B cell (primary cell): ENCODE measurements at regions not wholly inside any gene's neighbourhood (a gene's known extent, or its start where the extent isn't known, plus 50 kb on each side); places are given as distances from the start of the nearest gene placed in this dataset.

Source experiments
- ATAC-seq: fragments of 200-7000 bp; cut with Tn5 transposase; one replicate; pipeline ENCODE4 v1.10.0; 2021; ENCODE audit warnings: low read depth, mild to moderate bottlenecking, moderate number of reproducible peaks, moderate library complexity
- CTCF ChIA-PET: fragments of 350-600 bp; sonication (Branson Sonifier 250); formaldehyde crosslinking; loops from one replicate; lab custom pipeline; 2021; ENCODE audit warnings: antibody characterized with exemption, inconsistent platforms; lab: Charles Lee
- POLR2A ChIA-PET: fragments of 350-600 bp; sonication (Branson Sonifier 250); formaldehyde crosslinking; loops from one replicate; lab custom pipeline; 2021; ENCODE audit warnings: antibody characterized with exemption; lab: Charles Lee
- DNase-seq: peaks from one replicate; pipeline ENCODE4 v3.0.0; 2013
- H2AFZ ChIP-seq: 2 replicates; pipeline ENCODE4 v1.6.1; 2012; ENCODE audit warnings: mild to moderate bottlenecking, low read depth, low read length; ENCODE audit not compliant: insufficient read depth, poor library complexity, severe bottlenecking
- H3K27ac ChIP-seq, 2 donors: 1 replicate in 1 of 2; 2 replicates in 1 of 2; pipeline ENCODE4 v1.5.1; 2012 to 2013; ENCODE audit warnings: low read length in 2 of 2, mild to moderate bottlenecking in 2 of 2, moderate library complexity in 1 of 2
- H3K27me3 ChIP-seq, 4 experiments: fragments of 200-600 bp in 1 of 4; sonication (generic) in 1 of 4; replicated peaks in 1 of 4; 1 replicate in 2 of 4; 2 replicates in 2 of 4; pipeline versions ENCODE4 v1.6.1 to v1.7.0; 2013 to 2016; ENCODE audit warnings: low read length in 3 of 4, mild to moderate bottlenecking in 2 of 4, mixed read lengths in 1 of 4, moderate library complexity in 1 of 4; ENCODE audit not compliant: insufficient read depth in 4 of 4, control insufficient read depth in 3 of 4; ENCODE audit errors: control extremely low read depth in 1 of 4
- H3K36me3 ChIP-seq, 2 experiments: replicated peaks in 1 of 2; 1 replicate in 1 of 2; 2 replicates in 1 of 2; pipeline versions ENCODE4 v1.6.1 to v1.7.1; 2013; ENCODE audit warnings: low read length in 1 of 2; ENCODE audit not compliant: insufficient read depth in 2 of 2, control insufficient read depth in 1 of 2; ENCODE audit errors: control extremely low read depth in 1 of 2, extremely low read depth in 1 of 2
- H3K4me1 ChIP-seq, 2 donors: fragments of 200-600 bp in 1 of 2; sonication (generic) in 1 of 2; 1 replicate in 1 of 2; 2 replicates in 1 of 2; pipeline versions ENCODE4 v1.5.1 to v1.6.1; 2013 to 2017; ENCODE audit warnings: low read length in 2 of 2; ENCODE audit not compliant: control insufficient read depth in 2 of 2, insufficient read depth in 2 of 2
- H3K4me2 ChIP-seq: replicated peaks from 2 replicates; pipeline ENCODE3; 2012; ENCODE audit warnings: mild to moderate bottlenecking, low read depth, low read length; ENCODE audit not compliant: poor library complexity, severe bottlenecking
- H3K4me3 ChIP-seq, 5 experiments: fragments of 200-600 bp in 1 of 5; sonication (generic) in 1 of 5; 1 replicate in 3 of 5; 2 replicates in 2 of 5; pipeline versions ENCODE4 v1.5.1 to v1.7.0; 2011 to 2016; ENCODE audit warnings: low read length in 4 of 5, mild to moderate bottlenecking in 4 of 5, low read depth in 2 of 5, control low read depth in 1 of 5, moderate library complexity in 1 of 5; ENCODE audit not compliant: insufficient read depth in 1 of 5; ENCODE audit errors: control extremely low read depth in 1 of 5, extremely low read depth in 1 of 5
- H3K79me2 ChIP-seq: fragments of 200-600 bp; sonication (generic); one replicate; pipeline ENCODE4 v1.6.0; 2016; ENCODE audit warnings: low read length; ENCODE audit not compliant: control insufficient read depth, insufficient read depth
- H3K9ac ChIP-seq: fragments of 200-600 bp; sonication (generic); 2 replicates; pipeline ENCODE4 v1.6.1; 2017; ENCODE audit warnings: mild to moderate bottlenecking, low read length, moderate library complexity
- H3K9me3 ChIP-seq, 3 donors: one replicate each; pipeline versions ENCODE4 v1.6.1 to v1.7.1; 2013; ENCODE audit warnings: low read length in 2 of 3; ENCODE audit not compliant: control insufficient read depth in 2 of 3, insufficient read depth in 1 of 3; ENCODE audit errors: control extremely low read depth in 1 of 3
- H4K20me1 ChIP-seq: 2 replicates; pipeline ENCODE4 v1.6.0; 2012; ENCODE audit warnings: mild to moderate bottlenecking, low read length; ENCODE audit not compliant: insufficient read depth, control insufficient read depth, poor library complexity, severe bottlenecking
- H3K27ac Mint-ChIP-seq: one replicate; pipeline ENCODE4 v1.8.0; 2021; ENCODE audit warnings: mixed read lengths
- H3K27me3 Mint-ChIP-seq: one replicate; pipeline ENCODE4 v1.8.0; 2021; ENCODE audit warnings: mixed read lengths
- H3K4me1 Mint-ChIP-seq: one replicate; pipeline ENCODE4 v1.8.0; 2021; ENCODE audit warnings: mixed read lengths
- H3K4me3 Mint-ChIP-seq: one replicate; pipeline ENCODE4 v1.8.0; 2021; ENCODE audit warnings: mixed read lengths
- H3K9me3 Mint-ChIP-seq: one replicate; pipeline ENCODE4 v1.8.0; 2022; ENCODE audit warnings: mixed read lengths; ENCODE audit not compliant: insufficient read depth
- EZH2 ChIP-seq: IDR thresholded peaks from 2 replicates; pipeline ENCODE4 v1.6.1; 2012; ENCODE audit warnings: borderline replicate concordance, low read depth, mild to moderate bottlenecking, moderate library complexity, low read length; ENCODE audit not compliant: insufficient read depth, poor library complexity, severe bottlenecking
- WGBS: methylation state at CpG from one replicate; pipeline ENCODE4 v1.1.5; 2013; ENCODE audit warnings: missing lambda C conversion rate; ENCODE audit not compliant: insufficient coverage; 5-methylcytosine and 5-hydroxymethylcytosine counted together
- intact Hi-C: fragments of 100-400 bp; cut with micrococcal nuclease; formaldehyde crosslinking; loops from one replicate; pipeline ENCODE4 v1.10.0; 2022
- TF ChIP-seq, protein P1 (sequence below): fragments of 200-600 bp; IDR thresholded peaks from one replicate; pipeline ENCODE4 v1.8.0; 2022; ENCODE audit warnings: antibody characterized with exemption, mild to moderate bottlenecking

DNA sequence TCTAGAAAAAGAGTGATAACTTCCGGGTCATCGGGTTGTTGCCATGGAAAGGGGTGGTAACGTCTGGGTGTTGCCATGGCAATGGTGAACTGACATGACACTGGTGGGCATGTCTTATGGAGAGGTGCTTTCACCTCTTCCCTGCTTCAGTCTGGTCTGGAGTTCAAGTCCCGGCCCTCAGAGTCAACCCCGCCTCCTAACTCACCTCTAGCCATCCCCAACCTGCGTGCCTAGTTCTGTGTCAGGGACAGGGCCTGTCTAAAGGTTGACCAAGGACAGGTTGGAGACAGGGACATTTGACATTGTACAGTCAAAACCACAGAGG, 96.0 kb downstream of the LSM3 start:
- H3K4me3 Mint-ChIP-seq: no peak overlapping the region
- TF ChIP-seq EZH2: no peak
- TF ChIP-seq, protein P1, sequence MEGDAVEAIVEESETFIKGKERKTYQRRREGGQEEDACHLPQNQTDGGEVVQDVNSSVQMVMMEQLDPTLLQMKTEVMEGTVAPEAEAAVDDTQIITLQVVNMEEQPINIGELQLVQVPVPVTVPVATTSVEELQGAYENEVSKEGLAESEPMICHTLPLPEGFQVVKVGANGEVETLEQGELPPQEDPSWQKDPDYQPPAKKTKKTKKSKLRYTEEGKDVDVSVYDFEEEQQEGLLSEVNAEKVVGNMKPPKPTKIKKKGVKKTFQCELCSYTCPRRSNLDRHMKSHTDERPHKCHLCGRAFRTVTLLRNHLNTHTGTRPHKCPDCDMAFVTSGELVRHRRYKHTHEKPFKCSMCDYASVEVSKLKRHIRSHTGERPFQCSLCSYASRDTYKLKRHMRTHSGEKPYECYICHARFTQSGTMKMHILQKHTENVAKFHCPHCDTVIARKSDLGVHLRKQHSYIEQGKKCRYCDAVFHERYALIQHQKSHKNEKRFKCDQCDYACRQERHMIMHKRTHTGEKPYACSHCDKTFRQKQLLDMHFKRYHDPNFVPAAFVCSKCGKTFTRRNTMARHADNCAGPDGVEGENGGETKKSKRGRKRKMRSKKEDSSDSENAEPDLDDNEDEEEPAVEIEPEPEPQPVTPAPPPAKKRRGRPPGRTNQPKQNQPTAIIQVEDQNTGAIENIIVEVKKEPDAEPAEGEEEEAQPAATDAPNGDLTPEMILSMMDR: no peak
- CTCF ChIA-PET: interaction anchor here (1.1 to 1.4 kb wide), 2 partner anchors 13 to 194 kb away, joined by 3 to 4 read pairs; no protein-coding TSS in a partner anchor
- no peaks in the 10 kb centered on the region for H3K9me3 ChIP-seq
- intact Hi-C loops: no loop called here
- POLR2A ChIA-PET: no interaction called here
- no peak overlapping the region for H3K27ac Mint-ChIP-seq
- H2AFZ ChIP-seq: no peak overlapping the region
- no peak overlapping the region for H3K27ac ChIP-seq
- no peak for DNase-seq
- H3K79me2 ChIP-seq: no peaks in the 10 kb centered on the region
- H3K9ac ChIP-seq: no peak overlapping the region
- no peaks in the 10 kb centered on the region for H4K20me1 ChIP-seq
- no peak overlapping the region for H3K4me3 ChIP-seq
- no peaks in the 10 kb centered on the region for H3K4me1 Mint-ChIP-seq
- H3K4me1 ChIP-seq: no peaks in the 10 kb centered on the region
- no peaks in the 10 kb centered on the region for H3K36me3 ChIP-seq
- ATAC-seq: no peak
- H3K9me3 Mint-ChIP-seq: no peaks in the 10 kb centered on the region
- H3K27me3 ChIP-seq: peaks cover 0 to 4% (median 0%) of the 10 kb centered on the region in 4 experiments
- WGBS: 70% methylated on average over 3 of the region's 6 CpGs
- no peak overlapping the region for H3K4me2 ChIP-seq
- H3K27me3 Mint-ChIP-seq: peaks cover 14% of the 10 kb centered on the region

DNA sequence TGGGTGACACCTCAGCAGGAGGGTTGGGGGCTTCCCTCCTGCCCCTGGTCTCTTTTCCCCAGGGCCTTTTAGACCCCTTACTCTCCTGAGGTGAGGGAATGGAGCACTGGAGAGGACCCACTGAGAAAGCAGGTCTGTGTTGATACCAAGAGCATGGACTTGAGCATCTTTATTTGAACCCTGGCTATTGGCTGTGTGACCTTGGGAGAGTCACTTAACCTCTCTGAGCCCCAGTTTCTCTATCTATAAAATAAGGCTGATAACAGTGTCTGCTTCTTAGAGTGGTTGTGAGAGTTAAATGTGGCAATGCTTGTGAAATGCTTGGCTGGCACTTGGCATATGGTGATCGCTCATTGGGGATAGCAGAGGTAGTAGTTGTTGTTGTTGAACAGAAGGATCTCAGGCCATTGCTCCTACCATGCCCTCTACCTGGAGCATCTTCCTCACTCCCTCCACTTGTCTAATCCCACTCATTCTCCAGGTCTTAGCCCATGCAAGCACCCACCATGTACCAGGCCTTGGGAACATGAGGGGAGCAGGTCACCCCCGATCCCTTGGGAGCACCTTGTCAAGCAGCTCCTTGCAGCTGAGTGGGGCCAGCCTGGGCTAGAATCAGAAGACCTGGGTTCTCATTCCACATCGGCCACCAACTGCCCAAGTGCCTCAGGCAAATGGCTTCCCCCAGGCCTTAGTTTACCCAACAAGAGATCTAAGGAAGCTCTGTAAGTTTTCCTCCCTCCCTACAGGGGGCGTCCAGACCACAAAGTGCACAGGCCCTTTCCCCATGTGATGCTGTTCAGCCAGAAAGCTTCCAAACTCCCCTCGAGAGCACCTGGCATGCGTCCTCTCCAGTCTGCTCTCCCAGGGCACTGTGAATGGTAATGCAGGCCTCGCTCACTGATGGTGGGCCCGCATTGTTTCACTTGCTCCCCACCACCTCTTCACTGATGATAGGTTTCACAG, 96.7 kb downstream of the LSM3 start:
- no peaks in the 10 kb centered on the region for H3K79me2 ChIP-seq
- Mint-ChIP-seq H3K4me3 (no peak overlapping the region), H3K4me1 (no peaks in the 10 kb centered on the region), H3K9me3 (no peaks in the 10 kb centered on the region), H3K27ac (no peak overlapping the region), H3K27me3 (peaks cover 12% of the 10 kb centered on the region)
- ATAC-seq (no peak), DNase-seq (no peak)
- no peak overlapping the region for H3K9ac ChIP-seq
- no peak overlapping the region for H2AFZ ChIP-seq
- no peaks in the 10 kb centered on the region for H3K36me3 ChIP-seq
- H3K9me3 ChIP-seq: no peaks in the 10 kb centered on the region
- no peak overlapping the region for H3K4me3 ChIP-seq
- intact Hi-C loops: no loop called here
- no peak overlapping the region for H3K27ac ChIP-seq
- ChIA-PET POLR2A (no interaction called here), CTCF (interaction anchor here (0.8 kb wide), 1 partner anchor 186 kb away, joined by 3 read pairs; no protein-coding TSS in a partner anchor)
- H3K4me2 ChIP-seq: no peak overlapping the region
- no peak for TF ChIP-seq EZH2
- TF ChIP-seq, protein P1: no peak
- no peaks in the 10 kb centered on the region for H3K4me1 ChIP-seq
- H4K20me1 ChIP-seq: no peaks in the 10 kb centered on the region
- WGBS: 82% methylated on average over 7 of the region's 8 CpGs
- peaks cover 0 to 4% (median 0%) of the 10 kb centered on the region in 4 experiments for H3K27me3 ChIP-seq
